Panc1 (cell line): ENCODE measurements at regions not wholly inside any gene's neighbourhood (a gene's known extent, or its start where the extent isn't known, plus 50 kb on each side); places are given as distances from the start of the nearest gene placed in this dataset.

ENCODE experiments used
- REST ChIP-seq, 2 experiments: IDR thresholded peaks; 2 replicates each; pipeline ENCODE4 v1.6.1; 2011 to 2012; ENCODE audit warnings: low read depth in 2 of 2, control low read depth in 1 of 2, low read length in 1 of 2, mild to moderate bottlenecking in 1 of 2, moderate library complexity in 1 of 2; ENCODE audit not compliant: insufficient read depth in 1 of 2
- TF ChIP-seq, protein P1 (sequence below): fragments of 450-650 bp; IDR thresholded peaks from 2 replicates; pipeline ENCODE4 v1.5.1; 2017; ENCODE audit warnings: mild to moderate bottlenecking

GRCh38 chrX:38960137-38960536, 158.9 kb downstream of the MID1IP1 start:
- TF ChIP-seq, protein P1, sequence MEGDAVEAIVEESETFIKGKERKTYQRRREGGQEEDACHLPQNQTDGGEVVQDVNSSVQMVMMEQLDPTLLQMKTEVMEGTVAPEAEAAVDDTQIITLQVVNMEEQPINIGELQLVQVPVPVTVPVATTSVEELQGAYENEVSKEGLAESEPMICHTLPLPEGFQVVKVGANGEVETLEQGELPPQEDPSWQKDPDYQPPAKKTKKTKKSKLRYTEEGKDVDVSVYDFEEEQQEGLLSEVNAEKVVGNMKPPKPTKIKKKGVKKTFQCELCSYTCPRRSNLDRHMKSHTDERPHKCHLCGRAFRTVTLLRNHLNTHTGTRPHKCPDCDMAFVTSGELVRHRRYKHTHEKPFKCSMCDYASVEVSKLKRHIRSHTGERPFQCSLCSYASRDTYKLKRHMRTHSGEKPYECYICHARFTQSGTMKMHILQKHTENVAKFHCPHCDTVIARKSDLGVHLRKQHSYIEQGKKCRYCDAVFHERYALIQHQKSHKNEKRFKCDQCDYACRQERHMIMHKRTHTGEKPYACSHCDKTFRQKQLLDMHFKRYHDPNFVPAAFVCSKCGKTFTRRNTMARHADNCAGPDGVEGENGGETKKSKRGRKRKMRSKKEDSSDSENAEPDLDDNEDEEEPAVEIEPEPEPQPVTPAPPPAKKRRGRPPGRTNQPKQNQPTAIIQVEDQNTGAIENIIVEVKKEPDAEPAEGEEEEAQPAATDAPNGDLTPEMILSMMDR: no peak
- TF ChIP-seq REST (IDR thresholded peaks at IDR 0.05; ENCODE audit: insufficient read depth in 1 of 2, low read depth in 2 of 2, low read length in 1 of 2): no peak
